ENCODE measurements at regions not wholly inside any gene's neighbourhood (a gene's known extent, or its start where the extent isn't known, plus 50 kb on each side); places are given as distances from the start of the nearest gene placed in this dataset.
"Not testable (repeated sequence)": the region's sequence is repeated elsewhere in the genome, so short reads cannot be mapped to it uniquely, and the experiment has no call there.

DNA sequence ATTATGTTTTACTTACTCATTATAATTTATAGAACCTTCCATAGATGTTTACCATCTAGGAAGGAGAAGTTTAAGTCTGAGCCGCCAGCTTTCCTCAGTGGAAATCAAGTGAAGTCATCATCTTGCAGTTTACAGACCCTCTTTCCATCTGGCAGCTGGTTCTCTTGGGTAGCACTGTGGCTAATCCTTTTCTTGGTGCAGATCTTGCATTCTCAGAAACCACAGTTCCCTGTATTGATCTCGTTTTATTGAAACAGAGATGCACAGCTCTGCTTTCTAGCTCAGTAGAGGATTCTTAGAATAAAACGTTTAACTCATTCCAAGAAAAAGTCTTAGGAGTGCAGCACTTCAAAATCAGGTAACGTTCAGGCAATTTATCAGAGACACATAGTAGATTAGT lies 1154.7 kb downstream of the FOXD4L5 start:
- H3K36me3 ChIP-seq (ENCODE audit: control insufficient read depth in 2 of 2, extremely low read depth in 1 of 2, insufficient read depth in 2 of 2, low read length in 2 of 2); H3K4me3 ChIP-seq (ENCODE audit: control insufficient read depth in 2 of 3, extremely low read depth in 1 of 3, insufficient read depth in 2 of 3, low read depth in 1 of 3, low read length in 3 of 3); DNase-seq (ENCODE audit: low read depth, low spot score); dilution Hi-C loops (cut with MboI; ENCODE audit: extremely low pct_ligation_motif_present, low sequenced_read_pairs); H2AFZ ChIP-seq (ENCODE audit: control insufficient read depth, low read length); H3K4me1 ChIP-seq (ENCODE audit: control insufficient read depth, extremely low read depth, insufficient read depth, low read length); H3K9me3 ChIP-seq (ENCODE audit: control insufficient read depth, low read depth, low read length); H3K9ac ChIP-seq (ENCODE audit: control insufficient read depth, extremely low read depth, insufficient read depth, low read length); H4K20me1 ChIP-seq (ENCODE audit: control insufficient read depth, extremely low read depth, insufficient read depth, low read length); H3K4me2 ChIP-seq (ENCODE audit: control insufficient read depth, extremely low read depth, insufficient read depth, low read depth, low read length); H3K79me2 ChIP-seq (ENCODE audit: control insufficient read depth, insufficient read depth, low read length); H3K27ac ChIP-seq (ENCODE audit: control insufficient read depth, insufficient read depth, low read length); H3K9me1 ChIP-seq (ENCODE audit: control insufficient read depth, extremely low read depth, insufficient read depth, low read length); H3K27me3 ChIP-seq (ENCODE audit: control insufficient read depth, extremely low read depth, insufficient read depth, low read length); FAIRE-seq: not testable (repeated sequence)

DNA sequence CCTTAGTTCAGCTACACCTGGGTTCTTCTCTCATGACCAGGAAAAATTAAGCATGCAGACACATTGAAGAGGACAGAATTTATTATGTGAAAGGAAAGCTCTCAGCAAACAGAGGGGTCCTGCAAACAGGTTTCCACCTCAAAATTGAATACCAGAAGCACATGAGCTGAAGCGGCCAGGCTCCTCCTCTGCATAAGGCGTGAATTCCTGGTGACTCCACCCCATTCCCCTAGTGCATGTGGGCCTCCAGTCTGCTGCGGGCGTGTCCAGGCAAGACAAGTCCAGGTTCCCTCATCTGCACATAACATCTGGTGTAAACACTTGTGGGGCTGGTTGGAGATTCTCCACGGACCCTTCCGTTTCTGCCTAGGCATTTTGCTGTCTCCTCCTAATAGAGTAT lies 1156.4 kb downstream of the FOXD4L5 start:
- Histone ChIP-seq H4K20me1 (ENCODE audit: control insufficient read depth, extremely low read depth, insufficient read depth, low read length) (no peaks in the 10 kb centered on the region), H3K4me3 (ENCODE audit: control insufficient read depth in 2 of 3, extremely low read depth in 1 of 3, insufficient read depth in 2 of 3, low read depth in 1 of 3, low read length in 3 of 3) (no peak overlapping the region), H3K79me2 (ENCODE audit: control insufficient read depth, insufficient read depth, low read length) (no peaks in the 10 kb centered on the region), H3K9me3 (ENCODE audit: control insufficient read depth, low read depth, low read length) (no peaks in the 10 kb centered on the region), H3K9me1 (ENCODE audit: control insufficient read depth, extremely low read depth, insufficient read depth, low read length) (no peaks in the 10 kb centered on the region), H2AFZ (ENCODE audit: control insufficient read depth, low read length) (no peak overlapping the region), H3K36me3 (ENCODE audit: control insufficient read depth in 2 of 2, extremely low read depth in 1 of 2, insufficient read depth in 2 of 2, low read length in 2 of 2) (no peaks in the 10 kb centered on the region), H3K4me2 (ENCODE audit: control insufficient read depth, extremely low read depth, insufficient read depth, low read depth, low read length) (no peak overlapping the region), H3K27me3 (ENCODE audit: control insufficient read depth, extremely low read depth, insufficient read depth, low read length) (no peaks in the 10 kb centered on the region), H3K9ac (ENCODE audit: control insufficient read depth, extremely low read depth, insufficient read depth, low read length) (no peak overlapping the region), H3K27ac (ENCODE audit: control insufficient read depth, insufficient read depth, low read length) (no peak overlapping the region), H3K4me1 (ENCODE audit: control insufficient read depth, extremely low read depth, insufficient read depth, low read length) (no peaks in the 10 kb centered on the region)
- TF ChIP-seq EZH2 (IDR thresholded peaks at IDR 0.05; ENCODE audit: low read length), result no peak
- TF ChIP-seq, protein P1, sequence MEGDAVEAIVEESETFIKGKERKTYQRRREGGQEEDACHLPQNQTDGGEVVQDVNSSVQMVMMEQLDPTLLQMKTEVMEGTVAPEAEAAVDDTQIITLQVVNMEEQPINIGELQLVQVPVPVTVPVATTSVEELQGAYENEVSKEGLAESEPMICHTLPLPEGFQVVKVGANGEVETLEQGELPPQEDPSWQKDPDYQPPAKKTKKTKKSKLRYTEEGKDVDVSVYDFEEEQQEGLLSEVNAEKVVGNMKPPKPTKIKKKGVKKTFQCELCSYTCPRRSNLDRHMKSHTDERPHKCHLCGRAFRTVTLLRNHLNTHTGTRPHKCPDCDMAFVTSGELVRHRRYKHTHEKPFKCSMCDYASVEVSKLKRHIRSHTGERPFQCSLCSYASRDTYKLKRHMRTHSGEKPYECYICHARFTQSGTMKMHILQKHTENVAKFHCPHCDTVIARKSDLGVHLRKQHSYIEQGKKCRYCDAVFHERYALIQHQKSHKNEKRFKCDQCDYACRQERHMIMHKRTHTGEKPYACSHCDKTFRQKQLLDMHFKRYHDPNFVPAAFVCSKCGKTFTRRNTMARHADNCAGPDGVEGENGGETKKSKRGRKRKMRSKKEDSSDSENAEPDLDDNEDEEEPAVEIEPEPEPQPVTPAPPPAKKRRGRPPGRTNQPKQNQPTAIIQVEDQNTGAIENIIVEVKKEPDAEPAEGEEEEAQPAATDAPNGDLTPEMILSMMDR (optimal IDR thresholded peaks at IDR 0.05 in 1 of 3, IDR thresholded peaks at IDR 0.05 in 1 of 3, conservative IDR thresholded peaks at IDR 0.05 in 1 of 3; ENCODE audit: extremely low read depth in 1 of 3, insufficient read depth in 2 of 3, low read length in 3 of 3), result no peak
- dilution Hi-C loops (cut with MboI; ENCODE audit: extremely low pct_ligation_motif_present, low sequenced_read_pairs), result no loop called here
- FAIRE-seq (no peak), DNase-seq (ENCODE audit: low read depth, low spot score) (no peak)

GRCh38 chr9:64121602-64122001 lies 1163.4 kb downstream of the FOXD4L5 start:
- DNase-seq (ENCODE audit: low read depth, low spot score); H4K20me1 ChIP-seq (ENCODE audit: control insufficient read depth, extremely low read depth, insufficient read depth, low read length); H3K4me2 ChIP-seq (ENCODE audit: control insufficient read depth, extremely low read depth, insufficient read depth, low read depth, low read length); H3K9me1 ChIP-seq (ENCODE audit: control insufficient read depth, extremely low read depth, insufficient read depth, low read length); H3K36me3 ChIP-seq (ENCODE audit: control insufficient read depth in 2 of 2, extremely low read depth in 1 of 2, insufficient read depth in 2 of 2, low read length in 2 of 2); H3K27me3 ChIP-seq (ENCODE audit: control insufficient read depth, extremely low read depth, insufficient read depth, low read length); H3K9ac ChIP-seq (ENCODE audit: control insufficient read depth, extremely low read depth, insufficient read depth, low read length); H3K27ac ChIP-seq (ENCODE audit: control insufficient read depth, insufficient read depth, low read length); H2AFZ ChIP-seq (ENCODE audit: control insufficient read depth, low read length); H3K4me1 ChIP-seq (ENCODE audit: control insufficient read depth, extremely low read depth, insufficient read depth, low read length); H3K9me3 ChIP-seq (ENCODE audit: control insufficient read depth, low read depth, low read length); dilution Hi-C loops (cut with MboI; ENCODE audit: extremely low pct_ligation_motif_present, low sequenced_read_pairs); H3K79me2 ChIP-seq (ENCODE audit: control insufficient read depth, insufficient read depth, low read length); H3K4me3 ChIP-seq (ENCODE audit: control insufficient read depth in 2 of 3, extremely low read depth in 1 of 3, insufficient read depth in 2 of 3, low read depth in 1 of 3, low read length in 3 of 3); FAIRE-seq: not testable (repeated sequence)

GRCh38 chr9:64117329-64117728 lies 1167.7 kb downstream of the FOXD4L5 start:
- H3K27me3 ChIP-seq (ENCODE audit: control insufficient read depth, extremely low read depth, insufficient read depth, low read length); H3K27ac ChIP-seq (ENCODE audit: control insufficient read depth, insufficient read depth, low read length); H4K20me1 ChIP-seq (ENCODE audit: control insufficient read depth, extremely low read depth, insufficient read depth, low read length); dilution Hi-C loops (cut with MboI; ENCODE audit: extremely low pct_ligation_motif_present, low sequenced_read_pairs); H3K9me1 ChIP-seq (ENCODE audit: control insufficient read depth, extremely low read depth, insufficient read depth, low read length); FAIRE-seq; H3K4me1 ChIP-seq (ENCODE audit: control insufficient read depth, extremely low read depth, insufficient read depth, low read length); H3K9ac ChIP-seq (ENCODE audit: control insufficient read depth, extremely low read depth, insufficient read depth, low read length); H3K4me2 ChIP-seq (ENCODE audit: control insufficient read depth, extremely low read depth, insufficient read depth, low read depth, low read length); DNase-seq (ENCODE audit: low read depth, low spot score); H3K9me3 ChIP-seq (ENCODE audit: control insufficient read depth, low read depth, low read length); H3K4me3 ChIP-seq (ENCODE audit: control insufficient read depth in 2 of 3, extremely low read depth in 1 of 3, insufficient read depth in 2 of 3, low read depth in 1 of 3, low read length in 3 of 3); H2AFZ ChIP-seq (ENCODE audit: control insufficient read depth, low read length); H3K79me2 ChIP-seq (ENCODE audit: control insufficient read depth, insufficient read depth, low read length); H3K36me3 ChIP-seq (ENCODE audit: control insufficient read depth in 2 of 2, extremely low read depth in 1 of 2, insufficient read depth in 2 of 2, low read length in 2 of 2): not testable (repeated sequence)
